ENCODE measurements at regions not wholly inside any gene's neighbourhood (a gene's known extent, or its start where the extent isn't known, plus 50 kb on each side); places are given as distances from the start of the nearest gene placed in this dataset.

GRCh38 chr2:67660015-67660602 is 263.0 kb downstream of the ETAA1 start:
- no peak for DNase-seq

DNA sequence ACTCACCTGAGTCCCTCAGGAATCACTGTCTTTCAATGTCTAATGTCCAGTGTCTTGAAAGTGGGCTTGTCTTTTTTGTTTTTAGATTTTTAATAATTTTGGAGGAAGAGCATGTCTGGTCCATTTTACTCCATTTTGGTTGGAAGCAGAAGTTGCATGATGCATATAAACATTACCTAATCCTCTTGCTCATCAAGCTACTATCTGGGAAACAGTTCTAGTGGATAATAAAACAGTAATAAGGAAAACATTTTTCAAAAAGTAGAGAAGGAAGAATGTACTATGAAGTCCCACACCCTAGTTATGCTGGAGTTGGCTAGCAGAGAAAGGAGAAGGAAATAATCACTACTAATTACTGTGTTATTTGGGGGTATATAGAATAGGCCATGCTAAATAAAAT is 263.7 kb downstream of the ETAA1 start:
- DNase-seq = no peak

- DNase-seq = no peak
Observed at GRCh38 chr2:67662222-67662621, 265.1 kb downstream of the ETAA1 start.

DNA sequence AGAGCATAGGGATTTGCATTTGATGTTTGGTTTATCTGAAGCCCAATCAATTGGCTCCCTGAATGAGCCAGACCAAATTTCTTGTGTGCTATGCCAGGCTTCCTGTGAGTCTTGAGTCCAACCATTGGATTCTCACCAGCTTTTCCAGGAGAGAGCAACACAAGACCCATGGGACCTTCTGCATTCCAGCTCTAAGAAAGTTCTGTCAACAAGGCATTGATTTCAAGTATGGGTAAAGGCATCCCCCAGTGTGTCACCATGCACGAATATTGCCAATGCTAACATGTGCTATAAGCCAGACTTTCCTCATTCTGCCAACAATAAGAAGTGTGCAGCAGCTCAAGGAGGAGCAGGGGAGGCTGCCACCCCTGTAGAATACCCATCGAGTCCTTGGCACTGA is 266.6 kb downstream of the ETAA1 start:
- no peak for DNase-seq

DNA sequence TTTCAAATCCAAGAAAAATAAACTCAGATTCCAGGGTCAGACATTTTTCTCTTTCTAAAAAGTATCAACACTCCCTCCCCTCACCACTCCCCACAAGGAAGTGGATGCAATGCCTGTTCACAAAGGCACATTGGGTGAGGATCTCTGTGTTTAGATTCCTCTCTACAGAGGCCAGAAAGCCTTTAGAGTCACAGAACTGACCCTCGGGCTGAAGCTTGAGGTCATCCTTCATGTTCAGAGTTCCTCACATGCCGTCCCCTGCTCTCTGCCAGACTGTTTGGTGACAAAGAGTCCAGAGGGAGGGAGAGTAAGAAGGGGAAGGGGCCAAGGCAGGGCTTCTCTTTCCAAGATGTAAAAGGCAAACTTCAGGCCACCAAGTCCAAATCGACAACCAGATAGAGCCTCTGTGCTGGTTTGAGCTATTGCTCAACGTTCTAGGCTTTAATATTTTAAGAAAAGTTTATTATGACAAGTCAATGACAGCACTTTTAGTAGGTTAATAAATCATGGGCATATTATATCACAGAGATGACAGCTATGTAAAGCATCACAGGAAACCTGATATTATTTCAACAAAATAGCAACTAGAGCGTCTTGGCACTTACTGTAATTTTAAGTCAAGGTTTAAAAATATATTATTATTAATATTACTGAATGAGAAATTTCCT is 269.4 kb downstream of the ETAA1 start:
- DNase-seq = no peak

DNA sequence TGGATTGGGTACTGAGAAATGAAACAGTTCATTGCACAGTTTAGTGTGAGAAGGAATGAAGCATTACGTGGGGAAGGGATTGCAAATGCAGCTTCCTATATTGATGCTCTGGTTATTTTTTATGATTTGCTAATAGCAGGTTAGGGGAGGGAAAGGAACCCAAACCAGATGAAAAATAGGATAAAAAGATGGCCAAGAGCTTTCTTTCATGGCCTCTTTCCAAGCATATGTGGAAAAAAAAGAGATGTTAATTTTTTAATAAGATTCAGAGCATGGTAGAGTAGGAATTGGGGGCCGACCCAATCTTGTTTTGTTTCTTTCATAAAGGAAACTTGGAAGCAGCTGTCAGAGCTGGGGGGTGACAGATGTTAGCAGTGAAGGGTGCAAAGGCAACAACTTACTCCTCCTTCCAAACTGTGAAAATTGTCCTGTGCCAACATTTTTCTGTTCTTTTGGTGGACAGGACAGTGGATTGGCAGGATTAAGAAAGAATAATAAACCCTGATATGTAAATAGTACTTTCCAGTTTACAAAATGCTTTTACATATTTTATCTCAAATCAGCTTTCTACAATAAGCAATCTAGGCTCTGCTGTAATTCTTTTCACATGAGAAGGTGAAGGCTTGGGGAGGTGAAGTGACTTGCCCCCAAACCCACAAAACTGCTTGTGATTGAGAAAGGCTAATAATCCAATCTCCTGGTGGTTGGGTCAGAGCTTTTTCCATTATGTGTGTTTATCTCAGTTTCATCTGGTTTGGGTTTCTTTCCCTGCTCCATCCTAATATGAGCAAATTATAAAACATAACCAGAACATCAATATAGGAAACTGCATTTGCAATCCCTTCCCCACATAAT is 270.1 kb downstream of the ETAA1 start:
- no peak for DNase-seq

DNA sequence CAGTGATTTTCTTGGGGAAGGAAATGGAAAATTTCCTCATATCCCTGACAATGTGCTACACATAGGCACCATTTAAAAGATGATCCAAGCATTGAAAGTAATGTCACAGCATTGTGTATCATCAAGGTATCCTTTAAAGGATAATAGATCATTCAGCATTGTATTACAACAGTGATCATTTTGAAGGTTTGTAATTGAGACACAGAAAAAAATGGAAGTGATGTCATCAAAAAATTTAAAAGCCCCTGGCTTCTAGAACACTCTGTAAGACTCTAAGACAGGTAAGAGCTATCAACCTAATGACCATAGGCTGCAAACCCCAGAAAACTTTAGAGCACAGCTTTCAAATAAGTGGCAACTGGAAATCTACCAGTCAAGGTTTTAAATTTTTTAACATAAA is 271.4 kb downstream of the ETAA1 start:
- no peak for DNase-seq

DNA sequence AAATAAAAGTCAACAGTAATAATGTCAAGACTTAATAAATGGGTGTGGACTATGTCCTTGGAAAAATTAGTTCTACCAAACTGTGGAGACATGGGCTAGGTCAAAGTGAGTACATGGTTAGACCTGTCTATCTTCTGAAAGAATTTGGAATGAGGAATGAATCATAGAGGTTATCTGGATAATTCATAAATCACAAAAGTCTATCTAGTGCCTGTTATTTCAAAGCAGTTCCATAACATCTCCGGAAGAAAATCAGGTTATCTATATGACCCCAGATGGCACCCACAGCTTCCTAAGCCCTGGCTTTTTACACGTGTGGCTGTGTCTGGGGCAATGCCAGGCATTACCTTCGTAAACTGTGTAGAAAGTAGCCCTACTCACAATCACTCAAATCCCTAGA is 272.0 kb downstream of the ETAA1 start:
- DNase-seq = no peak

DNA sequence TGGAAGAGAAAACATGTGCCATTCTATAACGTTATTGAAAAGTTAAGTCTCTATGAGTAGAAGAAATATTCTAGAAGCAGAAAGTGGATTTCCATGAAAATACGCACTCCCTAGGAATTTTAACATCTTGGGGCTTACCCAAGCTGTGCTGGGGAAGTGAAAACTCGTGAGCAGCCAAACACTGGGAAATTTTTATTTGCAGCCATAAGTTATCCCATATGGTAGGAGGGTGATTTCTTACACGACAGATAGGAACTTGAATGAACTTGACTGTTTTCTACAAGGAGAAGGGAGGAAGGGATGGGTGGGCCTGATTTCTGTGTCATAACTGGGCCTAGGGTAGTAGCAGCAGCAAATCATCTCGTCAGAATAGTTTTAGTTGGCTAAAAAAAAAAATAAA is 272.6 kb downstream of the ETAA1 start:
- DNase-seq = no peak

- no peak for DNase-seq
Observed at GRCh38 chr2:67670747-67671183, 273.6 kb downstream of the ETAA1 start.

- no peak for DNase-seq
Observed at GRCh38 chr2:67671464-67672450, 274.6 kb downstream of the ETAA1 start.

DNA sequence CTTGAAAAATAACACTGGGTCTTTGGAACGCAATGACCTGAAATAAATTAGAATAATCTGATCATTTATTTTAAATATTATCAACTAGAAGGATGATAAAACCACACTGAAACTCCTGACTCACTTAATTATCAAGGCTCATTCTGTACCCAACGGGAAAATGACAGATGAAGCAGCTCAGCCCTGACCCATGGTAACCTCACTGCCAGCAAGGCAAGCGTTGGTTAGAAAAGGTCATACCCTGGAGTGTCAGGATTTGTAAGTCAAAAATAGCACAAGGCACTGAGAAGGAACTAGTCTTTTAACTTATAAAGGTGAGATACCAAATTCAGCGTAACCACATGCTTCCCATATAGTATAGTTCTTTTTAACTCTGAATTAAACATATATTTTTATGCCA is 277.5 kb downstream of the ETAA1 start:
- DNase-seq = no peak

- no peak for DNase-seq
Observed at GRCh38 chr2:67684991-67685390, 287.9 kb downstream of the ETAA1 start.

- no peak for DNase-seq
Observed at GRCh38 chr2:67686254-67686653, 289.1 kb downstream of the ETAA1 start.

GRCh38 chr2:67689186-67689585 is 292.1 kb downstream of the ETAA1 start:
- DNase-seq = no peak

GRCh38 chr2:67689651-67690050 is 292.5 kb downstream of the ETAA1 start:
- DNase-seq = no peak

- peak; percentile 15 for DNase-seq
Observed at GRCh38 chr2:67694445-67694844, 297.3 kb downstream of the ETAA1 start.

- no peak for DNase-seq
Observed at GRCh38 chr2:67701011-67701410, 303.9 kb downstream of the ETAA1 start.

GRCh38 chr2:67702284-67702683 is 305.2 kb downstream of the ETAA1 start:
- no peak for DNase-seq

- DNase-seq = no peak
Observed at GRCh38 chr2:67702937-67703336, 305.8 kb downstream of the ETAA1 start.

DNA sequence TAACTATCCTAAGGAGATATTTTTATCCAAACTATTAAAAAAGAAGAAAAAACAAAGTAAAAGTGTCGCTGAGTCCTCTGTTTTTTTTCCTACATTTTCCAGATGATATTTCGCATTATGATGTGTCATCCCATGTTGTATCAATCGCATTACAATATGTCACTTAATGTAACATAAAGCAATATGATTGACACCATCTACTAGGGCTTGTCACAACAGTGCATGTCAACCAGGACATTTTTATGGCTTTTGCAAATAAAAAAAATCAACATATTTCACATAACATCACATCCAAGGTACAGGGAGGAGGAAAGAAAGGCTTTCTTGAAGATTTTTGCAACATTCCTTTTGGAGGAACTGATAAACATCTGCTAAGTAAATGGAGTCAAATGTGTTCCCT is 308.9 kb downstream of the ETAA1 start:
- DNase-seq = no peak

- no peak for DNase-seq
Observed at GRCh38 chr2:67707896-67708295, 310.8 kb downstream of the ETAA1 start.

DNA sequence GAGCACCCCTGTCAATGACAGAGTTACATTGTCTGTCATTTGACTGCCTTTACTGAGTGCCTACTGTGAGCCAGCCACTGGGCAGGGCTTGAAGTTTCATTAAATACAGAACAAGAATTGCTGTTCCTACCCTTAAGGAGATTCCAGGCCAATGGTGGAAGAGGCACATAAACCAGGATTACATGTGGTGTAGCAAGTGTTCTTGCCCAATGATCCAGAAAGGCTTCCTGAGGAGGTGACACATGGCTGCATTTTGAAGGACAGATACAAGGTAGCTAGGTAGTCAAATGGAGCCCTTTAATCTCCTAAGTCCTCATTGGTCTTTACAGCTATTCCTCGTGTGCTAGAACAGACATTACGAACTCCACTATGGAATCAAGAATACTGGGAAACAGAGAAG is 312.7 kb downstream of the ETAA1 start:
- no peak for DNase-seq

All from right hindlimb (tissue), 1 donor.